ENCODE measurements at regions not wholly inside any gene's neighbourhood (a gene's known extent, or its start where the extent isn't known, plus 50 kb on each side); places are given as distances from the start of the nearest gene placed in this dataset.
"Not testable (repeated sequence)": the region's sequence is repeated elsewhere in the genome, so short reads cannot be mapped to it uniquely, and the experiment has no call there.

DNA sequence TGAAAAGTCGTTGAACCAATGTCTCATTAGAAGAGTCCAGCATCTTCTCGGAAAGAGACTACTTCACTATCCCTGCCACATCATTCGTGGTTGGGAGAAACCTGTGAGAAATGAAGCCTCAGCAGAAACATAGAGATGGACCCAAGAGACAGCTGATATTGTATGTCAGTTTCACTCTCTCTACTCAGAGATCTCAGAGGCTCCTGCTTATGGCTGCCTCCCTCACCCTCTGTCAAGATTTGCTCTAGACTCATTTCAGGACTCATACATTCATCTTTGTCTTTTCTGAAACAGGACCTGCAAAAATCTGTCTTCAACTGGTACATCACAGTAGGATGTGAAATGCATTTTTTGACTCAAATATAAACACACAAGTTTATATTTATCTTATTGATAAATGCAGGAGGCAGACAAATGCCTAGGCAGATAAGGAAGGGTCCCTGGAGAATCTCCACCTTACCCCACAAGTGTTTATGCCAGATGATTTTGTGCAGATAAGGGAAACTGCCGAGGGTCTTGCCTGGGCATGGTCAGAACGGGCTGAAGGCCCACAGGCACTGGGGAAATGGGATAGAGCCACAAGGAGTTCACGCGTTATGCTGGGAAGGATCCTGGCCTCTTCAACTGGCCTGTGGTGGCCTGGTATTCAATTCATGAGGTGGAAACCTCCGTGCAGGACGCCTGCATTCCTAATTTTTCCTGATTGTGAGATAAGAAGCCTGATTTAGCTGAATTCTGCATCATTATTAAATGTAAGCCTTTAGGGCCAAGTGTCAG is 1834.0 kb upstream of the PCDH20 start:
- CTCF ChIA-PET, result no interaction called here

DNA sequence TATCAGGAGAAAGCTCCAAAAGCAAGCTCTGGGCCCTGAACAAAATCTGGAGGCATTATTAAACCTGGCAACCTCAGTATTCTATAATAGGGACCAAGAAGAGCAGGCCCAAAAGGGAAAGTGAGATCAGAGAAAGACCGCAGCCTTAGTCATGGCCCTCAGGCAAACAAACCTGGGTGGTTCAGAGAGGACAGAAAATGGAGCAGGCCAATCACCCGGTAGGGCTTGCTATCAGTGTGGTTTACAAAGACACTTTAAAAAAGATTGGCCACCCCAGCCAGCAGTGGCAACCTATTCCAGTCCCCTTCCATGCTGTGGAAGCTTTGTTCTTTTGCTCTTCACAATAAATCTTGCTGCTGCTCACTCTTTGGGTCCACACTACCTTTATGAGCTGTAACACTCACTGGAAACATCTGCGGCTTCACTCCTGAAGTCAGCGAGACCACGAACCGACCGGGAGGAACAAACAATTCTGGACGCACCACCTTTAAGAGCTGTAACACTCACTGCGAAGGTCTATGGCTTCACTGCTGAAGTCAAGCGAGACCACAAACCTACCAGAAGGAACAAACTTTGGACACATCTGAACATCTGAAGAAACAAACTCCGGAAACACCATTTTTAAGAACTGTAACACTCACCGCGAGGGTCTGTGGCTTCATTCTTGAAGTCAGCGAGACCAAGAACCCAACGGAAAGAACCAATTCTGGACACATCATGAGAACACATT is 1821.2 kb upstream of the PCDH20 start:
- DNase-seq (ENCODE audit: low read depth, low spot score), result not testable (repeated sequence)

More for the DNA sequence above, 1834.0 kb upstream of the PCDH20 start:
- TF ChIP-seq, protein P1, sequence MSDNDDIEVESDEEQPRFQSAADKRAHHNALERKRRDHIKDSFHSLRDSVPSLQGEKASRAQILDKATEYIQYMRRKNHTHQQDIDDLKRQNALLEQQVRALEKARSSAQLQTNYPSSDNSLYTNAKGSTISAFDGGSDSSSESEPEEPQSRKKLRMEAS (IDR thresholded peaks at IDR 0.05; ENCODE audit: insufficient read depth, insufficient read length), result no peak
- TF ChIP-seq FOS (IDR thresholded peaks at IDR 0.05; ENCODE audit: borderline replicate concordance, insufficient read depth, low read length) (no peak), GATA2 (IDR thresholded peaks at IDR 0.05; ENCODE audit: insufficient read depth, insufficient read length, low read depth, low read length) (no peak), JUN (IDR thresholded peaks at IDR 0.05; ENCODE audit: borderline replicate concordance, insufficient read depth, insufficient read length, low read depth) (no peak), EZH2 (IDR thresholded peaks at IDR 0.05; ENCODE audit: borderline replicate concordance, low read depth, low read length, severe bottlenecking) (no peak)
- Histone ChIP-seq H3K4me3 (replicated peaks in 1 of 3; ENCODE audit: insufficient read depth in 1 of 3, low read depth in 1 of 3, low read length in 3 of 3) (no peak overlapping the region), H2AFZ (ENCODE audit: low read depth, low read length) (no peak overlapping the region), H3K27ac (ENCODE audit: insufficient read depth, low read depth, low read length) (no peak overlapping the region), H3K9me3 (replicated peaks; ENCODE audit: control insufficient read depth, insufficient read depth, low read length) (peaks cover 2% of the 10 kb centered on the region), H3K4me2 (ENCODE audit: insufficient read depth, low read length) (no peak overlapping the region), H3K9ac (replicated peaks; ENCODE audit: extremely low read depth, insufficient read depth, low read length) (no peak overlapping the region), H3K27me3 (ENCODE audit: control insufficient read depth in 2 of 2, insufficient read depth in 2 of 2, low read length in 2 of 2) (no peaks in the 10 kb centered on the region), H3K4me1 (ENCODE audit: control insufficient read depth, extremely low read depth, insufficient read depth, low read length) (no peaks in the 10 kb centered on the region), H3K9me1 (replicated peaks; ENCODE audit: control insufficient read depth, extremely low read depth, insufficient read depth, low read length) (no peaks in the 10 kb centered on the region), H3K79me2 (ENCODE audit: control insufficient read depth, insufficient read depth, low read length) (no peaks in the 10 kb centered on the region), H3K36me3 (ENCODE audit: control insufficient read depth in 2 of 2, extremely low read depth in 1 of 2, insufficient read depth in 2 of 2, low read length in 2 of 2) (no peaks in the 10 kb centered on the region), H4K20me1 (replicated peaks; ENCODE audit: control insufficient read depth, extremely low read depth, insufficient read depth, low read length) (no peaks in the 10 kb centered on the region)
- no TSS peak for BruUV-seq (replicated peaks)
- dilution Hi-C loops (cut with MboI; ENCODE audit: extremely low pct_ligation_motif_present, low sequenced_read_pairs), result no loop called here
- FAIRE-seq (no peak), DNase-seq (ENCODE audit: low read depth, low spot score) (no peak)
- POLR2A ChIA-PET, result no interaction called here
- intact Hi-C loops (cut with micrococcal nuclease), result no loop called here

DNA sequence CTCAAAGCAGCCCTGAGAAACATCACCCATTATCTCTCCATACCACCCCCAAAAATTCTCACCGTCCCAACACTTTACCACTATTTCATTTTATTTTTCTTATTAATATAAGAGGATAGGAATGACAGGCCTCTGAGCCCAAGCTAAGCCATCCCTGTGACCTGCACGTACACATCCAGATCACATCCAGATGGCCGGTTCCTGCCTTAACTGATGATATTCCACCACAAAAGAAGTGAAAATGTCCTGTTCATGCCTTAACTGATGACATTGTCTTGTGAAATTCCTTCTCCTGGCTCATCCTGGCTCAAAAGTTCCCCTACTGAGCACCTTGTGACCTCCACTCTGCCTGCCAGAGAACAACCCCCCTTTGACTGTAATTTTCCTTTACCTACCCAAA is 1802.9 kb upstream of the PCDH20 start:
- H3K27me3 ChIP-seq (ENCODE audit: control insufficient read depth in 2 of 2, insufficient read depth in 2 of 2, low read length in 2 of 2); H2AFZ ChIP-seq (ENCODE audit: low read depth, low read length); H3K79me2 ChIP-seq (ENCODE audit: control insufficient read depth, insufficient read depth, low read length); H3K9ac ChIP-seq (replicated peaks; ENCODE audit: extremely low read depth, insufficient read depth, low read length); CTCF ChIA-PET; H3K27ac ChIP-seq (ENCODE audit: insufficient read depth, low read depth, low read length); FAIRE-seq; H3K4me1 ChIP-seq (ENCODE audit: control insufficient read depth, extremely low read depth, insufficient read depth, low read length); H3K4me2 ChIP-seq (ENCODE audit: insufficient read depth, low read length); H3K9me3 ChIP-seq (replicated peaks; ENCODE audit: control insufficient read depth, insufficient read depth, low read length); H3K36me3 ChIP-seq (ENCODE audit: control insufficient read depth in 2 of 2, extremely low read depth in 1 of 2, insufficient read depth in 2 of 2, low read length in 2 of 2); DNase-seq (ENCODE audit: low read depth, low spot score); BruUV-seq (replicated peaks); dilution Hi-C loops (cut with MboI; ENCODE audit: extremely low pct_ligation_motif_present, low sequenced_read_pairs); H3K9me1 ChIP-seq (replicated peaks; ENCODE audit: control insufficient read depth, extremely low read depth, insufficient read depth, low read length); H4K20me1 ChIP-seq (replicated peaks; ENCODE audit: control insufficient read depth, extremely low read depth, insufficient read depth, low read length); H3K4me3 ChIP-seq (replicated peaks in 1 of 3; ENCODE audit: insufficient read depth in 1 of 3, low read depth in 1 of 3, low read length in 3 of 3); POLR2A ChIA-PET; intact Hi-C loops (cut with micrococcal nuclease): not testable (repeated sequence)

More for the DNA sequence above, 1821.2 kb upstream of the PCDH20 start:
- H3K27me3 ChIP-seq (ENCODE audit: control insufficient read depth in 2 of 2, insufficient read depth in 2 of 2, low read length in 2 of 2); H3K79me2 ChIP-seq (ENCODE audit: control insufficient read depth, insufficient read depth, low read length); POLR2A ChIA-PET; intact Hi-C loops (cut with micrococcal nuclease); FAIRE-seq; H3K9me3 ChIP-seq (replicated peaks; ENCODE audit: control insufficient read depth, insufficient read depth, low read length); H3K36me3 ChIP-seq (ENCODE audit: control insufficient read depth in 2 of 2, extremely low read depth in 1 of 2, insufficient read depth in 2 of 2, low read length in 2 of 2); H4K20me1 ChIP-seq (replicated peaks; ENCODE audit: control insufficient read depth, extremely low read depth, insufficient read depth, low read length); H3K9ac ChIP-seq (replicated peaks; ENCODE audit: extremely low read depth, insufficient read depth, low read length); H3K4me2 ChIP-seq (ENCODE audit: insufficient read depth, low read length); dilution Hi-C loops (cut with MboI; ENCODE audit: extremely low pct_ligation_motif_present, low sequenced_read_pairs); H3K4me3 ChIP-seq (replicated peaks in 1 of 3; ENCODE audit: insufficient read depth in 1 of 3, low read depth in 1 of 3, low read length in 3 of 3); H3K27ac ChIP-seq (ENCODE audit: insufficient read depth, low read depth, low read length); CTCF ChIA-PET; H3K9me1 ChIP-seq (replicated peaks; ENCODE audit: control insufficient read depth, extremely low read depth, insufficient read depth, low read length); H3K4me1 ChIP-seq (ENCODE audit: control insufficient read depth, extremely low read depth, insufficient read depth, low read length); BruUV-seq (replicated peaks); H2AFZ ChIP-seq (ENCODE audit: low read depth, low read length): not testable (repeated sequence)

Measured in endothelial cell of umbilical vein (primary cell).